Right lobe of liver (tissue), 4 donors: ENCODE measurements at regions not wholly inside any gene's neighbourhood (a gene's known extent, or its start where the extent isn't known, plus 50 kb on each side); places are given as distances from the start of the nearest gene placed in this dataset.

ENCODE experiments used
- CTCF ChIP-seq, 4 donors: fragments of 200-600 bp in 3 of 4; fragments of 450-650 bp in 1 of 4; IDR thresholded peaks; one replicate each; pipeline versions ENCODE4 v1.5.1 to v1.8.0; 2016 to 2022; ENCODE audit warnings: antibody characterized with exemption in 4 of 4, mild to moderate bottlenecking in 2 of 4
- POLR2A ChIP-seq: fragments of 450-650 bp; IDR thresholded peaks from one replicate; pipeline ENCODE4 v1.6.1; 2017; ENCODE audit warnings: antibody characterized with exemption, mild to moderate bottlenecking
- donor health status: DM: no; HTN: no; CAD: no.
- donor health status: DM: no; HTN: no; CAD: no.
- donor health status: DM: no; HTN: yes; CAD: no.

- TF ChIP-seq CTCF (IDR thresholded peaks at IDR 0.05) (no peak), POLR2A (no peak)
These were observed 64.3 kb upstream of the SIRPG start for GRCh38 chr20:1721687-1722512.
